Left ventricle myocardium superior (tissue), 1 donor: ENCODE measurements at regions not wholly inside any gene's neighbourhood (a gene's known extent, or its start where the extent isn't known, plus 50 kb on each side); places are given as distances from the start of the nearest gene placed in this dataset.

Experiments
- ATAC-seq: fragments of 200-7000 bp; cut with Tn5 transposase; one replicate; pipeline ENCODE4 v1.9.1; 2020; ENCODE audit warnings: mild to moderate bottlenecking, moderate library complexity
- DNase-seq: peaks from one replicate; pipeline ENCODE4 v3.0.0-alpha.2; 2020
- intact Hi-C: fragments of 100-400 bp; cut with micrococcal nuclease; formaldehyde crosslinking; loops from one replicate; pipeline ENCODE4 v1.11.0; 2022
- donor health status: DM: no; HTN: yes; CAD: no; lungs with severe emphysema.

DNA sequence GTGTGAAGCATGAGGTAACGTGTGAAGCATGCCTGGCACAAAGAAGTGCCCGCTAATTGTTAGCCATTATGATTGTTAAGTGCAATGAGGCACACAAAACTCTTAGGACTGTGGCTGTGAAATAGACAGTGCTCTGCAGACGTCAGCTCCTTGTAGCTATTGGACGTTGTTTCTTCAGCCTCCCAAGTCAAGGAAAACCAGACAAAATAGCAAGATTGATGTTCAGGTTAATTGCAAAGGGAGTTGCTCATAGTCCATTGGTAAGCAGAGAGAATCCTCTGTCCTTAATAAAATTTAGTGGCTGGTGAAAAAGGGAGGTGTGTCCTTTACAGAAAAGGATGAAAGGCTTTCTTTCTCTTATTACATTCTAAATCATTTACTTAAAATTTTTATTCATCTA, 54.6 kb upstream of the MBP start:
- no peak for ATAC-seq
- no peak for DNase-seq
- intact Hi-C loops, result no loop called here

- DNase-seq, result no peak
- intact Hi-C loops, result no loop called here
- ATAC-seq, result no peak
Observed at GRCh38 chr18:77191071-77191751, 58.4 kb upstream of the GALR1 start.

- intact Hi-C loops, result no loop called here
- ATAC-seq (no peak), DNase-seq (no peak)
Observed at GRCh38 chr18:77197073-77197472, 52.6 kb upstream of the GALR1 start.

DNA sequence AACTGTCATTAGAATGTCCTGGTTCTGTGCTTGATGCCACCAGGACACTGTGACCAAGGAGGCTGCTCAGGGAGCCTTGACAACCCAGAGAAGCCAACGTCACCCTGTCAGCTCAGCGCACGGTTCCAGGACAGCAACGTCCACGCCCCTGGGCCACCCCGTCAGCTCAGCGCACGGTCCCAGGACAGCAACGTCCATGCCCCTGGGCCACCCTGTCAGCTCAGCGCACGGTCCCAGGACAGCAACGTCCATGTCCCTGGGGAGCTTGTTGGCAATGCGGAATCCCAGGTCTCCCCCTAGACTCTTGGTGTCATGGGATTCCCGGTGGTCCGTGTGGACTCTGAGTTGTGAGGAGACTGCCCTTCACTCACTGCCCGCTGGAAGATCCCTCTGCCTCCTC, 51.0 kb upstream of the GALR1 start:
- intact Hi-C loops, result no loop called here
- no peak for DNase-seq
- ATAC-seq, result no peak

- no peak for DNase-seq
- ATAC-seq, result no peak
- intact Hi-C loops, result loop anchor here (5.0 to 10.0 kb wide), 2 partner anchors 55 to 202 kb away; no protein-coding TSS in a partner anchor
Observed at GRCh38 chr18:77199707-77200106, 49.9 kb upstream of the GALR1 start.
